ENCODE measurements at regions not wholly inside any gene's neighbourhood (a gene's known extent, or its start where the extent isn't known, plus 50 kb on each side); places are given as distances from the start of the nearest gene placed in this dataset.
A peak's percentile ranks its signal among the peaks of the same experiment; 100 is the strongest.

DNA sequence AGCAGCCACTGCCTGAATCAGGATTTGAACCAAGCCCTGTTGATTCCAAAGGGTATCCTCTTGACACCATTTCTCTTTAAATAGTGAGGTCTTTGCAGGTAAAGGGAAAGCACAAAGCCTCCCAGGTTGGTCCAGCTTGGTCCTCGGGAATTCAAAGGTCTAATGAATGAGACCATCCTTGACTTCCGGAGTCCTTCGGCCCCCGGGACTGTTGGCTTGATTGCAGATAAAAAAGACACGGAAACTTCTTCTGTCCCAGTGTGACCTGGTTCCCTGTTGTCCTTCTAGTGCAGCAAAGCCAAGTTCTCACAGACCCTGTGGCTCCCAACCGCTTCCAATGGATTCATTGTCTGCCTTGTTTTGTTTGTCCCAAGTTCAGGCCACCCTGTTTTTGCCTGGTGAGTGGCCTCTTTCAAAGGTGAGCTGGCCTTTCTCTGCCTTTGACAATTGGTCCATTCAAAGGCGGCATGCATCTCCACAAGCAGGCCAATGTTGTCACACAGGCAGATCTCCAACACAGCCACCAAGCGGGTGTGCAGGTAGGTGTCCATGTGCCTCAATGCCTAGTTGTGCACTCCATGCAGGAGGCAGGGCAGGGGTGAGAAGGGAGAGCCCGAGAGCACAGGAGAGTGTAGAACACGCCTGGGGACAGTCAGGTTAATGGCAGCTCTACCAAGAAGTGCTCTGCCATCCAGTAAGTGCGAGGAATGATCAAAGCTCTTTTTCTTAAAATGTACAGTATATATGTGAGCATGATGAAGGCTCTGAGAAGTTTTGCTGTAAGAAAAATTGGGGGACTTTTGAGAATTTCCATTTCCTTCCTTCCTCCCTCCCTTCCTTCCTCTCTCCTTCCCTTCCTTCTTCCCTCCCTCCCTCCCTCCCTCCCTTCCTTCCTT is 82.1 kb upstream of the ZBTB40 start:
- Histone ChIP-seq H3K4me1 (ENCODE audit: control insufficient read depth, insufficient read depth, low read length) (peaks cover 4% of the 10 kb centered on the region), H3K27me3 (ENCODE audit: control insufficient read depth, insufficient read depth, low read length) (no peaks in the 10 kb centered on the region), H3K9me3 (ENCODE audit: control insufficient read depth, insufficient read depth, low read length) (no peaks in the 10 kb centered on the region), H3K27ac (ENCODE audit: low read depth, low read length) (no peak overlapping the region), H3K4me3 (ENCODE audit: low read depth, low read length) (no peak overlapping the region), H3K36me3 (ENCODE audit: control insufficient read depth, insufficient read depth, low read length) (no peaks in the 10 kb centered on the region)
- WGBS (ENCODE audit: insufficient coverage): 52% methylated on average over 9 of the region's 11 CpGs
- no peak for DNase-seq (ENCODE audit: low read depth in 4 of 6, low spot score in 6 of 6)

DNA sequence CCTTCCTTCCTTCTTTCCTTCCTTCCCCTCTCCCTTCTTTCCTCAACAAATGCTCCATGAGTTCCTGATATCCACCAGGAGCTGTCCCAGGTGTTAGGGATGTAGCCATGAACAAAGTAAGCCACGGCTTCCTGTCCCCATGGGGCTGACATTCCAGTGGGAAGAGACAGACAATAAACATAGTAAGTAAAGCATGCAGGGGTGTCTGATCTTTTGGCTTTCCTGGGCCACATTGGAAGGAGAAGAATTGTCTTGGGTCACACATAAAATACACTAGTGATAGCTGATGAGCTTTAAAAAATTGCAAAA is 81.5 kb upstream of the ZBTB40 start:
- no peak for DNase-seq (ENCODE audit: low read depth in 4 of 6, low spot score in 6 of 6)
- Histone ChIP-seq H3K27ac (ENCODE audit: low read depth, low read length) (no peak overlapping the region), H3K9me3 (ENCODE audit: control insufficient read depth, insufficient read depth, low read length) (no peaks in the 10 kb centered on the region), H3K4me1 (ENCODE audit: control insufficient read depth, insufficient read depth, low read length) (peaks cover 4% of the 10 kb centered on the region), H3K36me3 (ENCODE audit: control insufficient read depth, insufficient read depth, low read length) (no peaks in the 10 kb centered on the region), H3K4me3 (ENCODE audit: low read depth, low read length) (no peak overlapping the region), H3K27me3 (ENCODE audit: control insufficient read depth, insufficient read depth, low read length) (no peaks in the 10 kb centered on the region)
- no CpG with 5 or more reads among the region's 1 CpG for WGBS (ENCODE audit: insufficient coverage)

DNA sequence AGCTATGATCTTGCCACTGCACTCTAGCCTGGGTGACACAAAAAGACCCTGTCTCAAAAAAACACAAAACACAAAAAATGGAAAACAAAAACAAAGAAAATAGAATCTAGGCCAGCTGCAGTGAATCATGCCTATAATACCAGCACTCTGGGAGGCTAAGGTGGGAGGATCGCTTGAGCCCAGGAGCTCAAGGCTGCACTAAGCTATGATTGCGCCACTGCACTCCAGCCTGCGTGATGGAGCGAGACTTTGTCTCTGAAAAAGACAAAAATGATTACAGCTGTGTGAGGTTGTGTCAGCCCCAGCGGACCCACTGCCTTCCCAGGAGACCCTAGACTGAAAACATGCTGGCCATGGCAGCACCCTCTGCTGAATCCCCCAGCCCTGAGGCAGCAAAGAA is 80.2 kb upstream of the ZBTB40 start:
- 94% methylated on average over 5 of the region's 5 CpGs for WGBS (ENCODE audit: insufficient coverage)

DNA sequence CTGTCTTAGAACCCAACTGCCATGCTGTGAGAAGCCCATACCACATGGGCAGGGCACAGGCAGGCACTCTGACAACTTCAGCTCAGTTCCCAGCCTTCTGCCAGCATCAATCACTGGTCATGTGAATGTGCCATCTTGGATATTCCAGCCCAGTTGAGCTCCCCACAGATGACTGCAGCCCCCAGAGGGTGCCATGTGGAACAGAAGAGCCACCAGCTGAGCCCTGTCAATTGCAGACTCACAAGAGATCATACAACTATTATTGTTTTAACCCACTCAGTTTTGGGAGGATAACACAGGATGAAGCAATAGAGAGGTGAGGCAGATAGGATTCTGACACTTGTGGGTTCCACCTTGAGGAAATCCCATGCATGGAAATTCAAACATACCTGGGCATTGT is 78.4 kb upstream of the ZBTB40 start:
- H3K27ac ChIP-seq (ENCODE audit: low read depth, low read length): no peak overlapping the region
- H3K9me3 ChIP-seq (ENCODE audit: control insufficient read depth, insufficient read depth, low read length): no peaks in the 10 kb centered on the region
- H3K27me3 ChIP-seq (ENCODE audit: control insufficient read depth, insufficient read depth, low read length): no peaks in the 10 kb centered on the region
- H3K4me3 ChIP-seq (ENCODE audit: low read depth, low read length): no peak overlapping the region
- H3K4me1 ChIP-seq (ENCODE audit: control insufficient read depth, insufficient read depth, low read length): no peaks in the 10 kb centered on the region
- no peak for DNase-seq (ENCODE audit: low read depth in 4 of 6, low spot score in 6 of 6)
- H3K36me3 ChIP-seq (ENCODE audit: control insufficient read depth, insufficient read depth, low read length): no peaks in the 10 kb centered on the region

More for the DNA sequence above, 80.2 kb upstream of the ZBTB40 start:
- Histone ChIP-seq H3K36me3 (ENCODE audit: control insufficient read depth, insufficient read depth, low read length) (no peaks in the 10 kb centered on the region), H3K4me3 (ENCODE audit: low read depth, low read length) (no peak overlapping the region), H3K27ac (ENCODE audit: low read depth, low read length) (no peak overlapping the region), H3K27me3 (ENCODE audit: control insufficient read depth, insufficient read depth, low read length) (no peaks in the 10 kb centered on the region), H3K4me1 (ENCODE audit: control insufficient read depth, insufficient read depth, low read length) (peaks cover 4% of the 10 kb centered on the region), H3K9me3 (ENCODE audit: control insufficient read depth, insufficient read depth, low read length) (no peaks in the 10 kb centered on the region)
- no peak for DNase-seq (ENCODE audit: low read depth in 4 of 6, low spot score in 6 of 6)

DNA sequence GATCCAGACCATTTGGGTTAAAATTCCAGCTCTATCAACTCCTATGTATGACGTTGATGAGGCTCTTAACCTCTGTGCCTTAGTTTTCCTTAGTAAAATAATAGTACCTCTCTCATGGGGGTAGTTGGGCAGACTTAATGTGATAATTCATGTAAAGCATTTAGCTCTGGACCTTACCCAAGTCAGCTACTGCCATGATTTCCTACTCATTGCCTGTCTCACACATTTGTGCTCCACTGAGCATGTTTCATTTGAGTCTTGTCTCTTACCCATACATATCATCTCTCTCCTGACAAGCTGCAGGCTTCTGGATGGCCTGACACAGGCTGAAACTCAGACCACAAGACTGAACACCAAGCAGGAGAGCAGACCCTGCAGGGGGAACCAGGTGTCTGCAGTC is 77.7 kb upstream of the ZBTB40 start:
- peak in 2 of 6 donors; percentile 31 to 60 for DNase-seq (ENCODE audit: low read depth in 4 of 6, low spot score in 6 of 6)
- Histone ChIP-seq H3K9me3 (ENCODE audit: control insufficient read depth, insufficient read depth, low read length) (no peaks in the 10 kb centered on the region), H3K27me3 (ENCODE audit: control insufficient read depth, insufficient read depth, low read length) (no peaks in the 10 kb centered on the region), H3K4me3 (ENCODE audit: low read depth, low read length) (no peak overlapping the region), H3K4me1 (ENCODE audit: control insufficient read depth, insufficient read depth, low read length) (no peaks in the 10 kb centered on the region), H3K27ac (ENCODE audit: low read depth, low read length) (no peak overlapping the region), H3K36me3 (ENCODE audit: control insufficient read depth, insufficient read depth, low read length) (no peaks in the 10 kb centered on the region)
- WGBS (ENCODE audit: insufficient coverage): no CpG with 5 or more reads among the region's 1 CpG

DNA sequence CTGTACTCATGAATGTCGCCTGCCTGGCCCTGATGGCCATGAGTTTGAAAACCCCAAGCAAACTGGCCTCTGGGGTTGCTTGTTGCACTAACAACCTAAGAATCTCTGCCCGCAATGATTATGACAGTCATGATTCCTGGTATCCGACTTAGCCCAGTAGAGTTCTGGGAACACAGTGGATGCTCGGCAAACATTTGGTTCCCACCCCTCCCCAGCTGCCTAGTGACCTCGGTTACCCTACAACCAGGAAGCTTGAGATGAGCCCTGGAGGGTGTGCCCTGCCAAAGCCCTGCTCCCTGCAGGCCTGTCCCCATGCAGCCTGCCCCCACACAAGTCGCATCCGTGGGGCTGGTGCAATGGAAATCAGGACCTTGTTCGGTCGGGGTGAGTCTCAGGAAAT is 76.0 kb upstream of the ZBTB40 start:
- no peaks in the 10 kb centered on the region for H3K9me3 ChIP-seq (ENCODE audit: control insufficient read depth, insufficient read depth, low read length)
- H3K4me1 ChIP-seq (ENCODE audit: control insufficient read depth, insufficient read depth, low read length): no peaks in the 10 kb centered on the region
- DNase-seq (ENCODE audit: low read depth in 4 of 6, low spot score in 6 of 6): no peak
- no peak overlapping the region for H3K4me3 ChIP-seq (ENCODE audit: low read depth, low read length)
- H3K36me3 ChIP-seq (ENCODE audit: control insufficient read depth, insufficient read depth, low read length): no peaks in the 10 kb centered on the region
- no peaks in the 10 kb centered on the region for H3K27me3 ChIP-seq (ENCODE audit: control insufficient read depth, insufficient read depth, low read length)
- 79% methylated on average over 9 of the region's 9 CpGs for WGBS (ENCODE audit: insufficient coverage)
- no peak overlapping the region for H3K27ac ChIP-seq (ENCODE audit: low read depth, low read length)

DNA sequence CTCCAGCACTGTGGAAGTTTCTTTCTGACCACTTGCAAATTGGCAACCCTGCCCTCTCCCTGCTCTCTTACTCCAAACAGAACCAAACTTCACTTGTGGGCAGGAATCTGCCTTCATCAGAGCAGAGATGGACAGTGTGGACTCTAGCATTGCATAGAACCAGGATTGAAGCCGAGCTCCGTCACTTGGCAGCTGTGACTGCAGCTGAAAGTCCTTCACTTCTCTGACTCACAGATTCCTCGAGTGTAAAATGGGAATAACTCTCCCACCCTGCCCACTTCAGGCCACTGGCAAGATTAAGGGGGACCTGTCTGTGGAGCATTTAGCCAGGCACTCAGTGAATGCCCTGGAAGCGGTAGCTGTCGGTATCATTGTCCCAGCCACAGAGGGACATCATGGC is 75.7 kb upstream of the ZBTB40 start:
- Histone ChIP-seq H3K36me3 (ENCODE audit: control insufficient read depth, insufficient read depth, low read length) (no peaks in the 10 kb centered on the region), H3K27me3 (ENCODE audit: control insufficient read depth, insufficient read depth, low read length) (no peaks in the 10 kb centered on the region), H3K27ac (ENCODE audit: low read depth, low read length) (no peak overlapping the region), H3K4me3 (ENCODE audit: low read depth, low read length) (no peak overlapping the region), H3K9me3 (ENCODE audit: control insufficient read depth, insufficient read depth, low read length) (no peaks in the 10 kb centered on the region), H3K4me1 (ENCODE audit: control insufficient read depth, insufficient read depth, low read length) (no peaks in the 10 kb centered on the region)
- 100% methylated on average over 2 of the region's 5 CpGs for WGBS (ENCODE audit: insufficient coverage)
- no peak for DNase-seq (ENCODE audit: low read depth in 4 of 6, low spot score in 6 of 6)

DNA sequence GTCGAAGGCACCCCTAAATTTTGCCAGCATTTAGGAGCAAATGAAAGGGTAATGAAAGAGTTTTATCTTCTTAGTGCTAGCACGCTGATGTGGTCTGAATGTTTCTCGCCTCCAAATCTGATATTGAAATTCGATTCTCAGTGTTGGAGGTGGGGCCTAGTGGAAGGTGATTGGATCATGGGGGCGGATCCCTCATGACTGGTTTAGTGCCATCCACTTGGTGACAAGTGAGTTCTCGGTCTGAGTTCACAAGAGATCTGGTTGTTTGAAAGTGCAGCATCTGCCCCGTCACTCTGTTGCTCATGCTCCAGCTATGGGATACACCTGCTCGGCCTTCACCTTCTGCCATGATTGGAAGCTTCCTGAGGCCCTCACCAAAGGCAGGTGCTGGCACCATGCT is 75.1 kb upstream of the ZBTB40 start:
- DNase-seq (ENCODE audit: low read depth in 4 of 6, low spot score in 6 of 6): no peak
- Histone ChIP-seq H3K9me3 (ENCODE audit: control insufficient read depth, insufficient read depth, low read length) (no peaks in the 10 kb centered on the region), H3K27ac (ENCODE audit: low read depth, low read length) (no peak overlapping the region), H3K36me3 (ENCODE audit: control insufficient read depth, insufficient read depth, low read length) (no peaks in the 10 kb centered on the region), H3K4me1 (ENCODE audit: control insufficient read depth, insufficient read depth, low read length) (no peaks in the 10 kb centered on the region), H3K27me3 (ENCODE audit: control insufficient read depth, insufficient read depth, low read length) (no peaks in the 10 kb centered on the region), H3K4me3 (ENCODE audit: low read depth, low read length) (no peak overlapping the region)
- 86% methylated on average over 8 of the region's 8 CpGs for WGBS (ENCODE audit: insufficient coverage)

DNA sequence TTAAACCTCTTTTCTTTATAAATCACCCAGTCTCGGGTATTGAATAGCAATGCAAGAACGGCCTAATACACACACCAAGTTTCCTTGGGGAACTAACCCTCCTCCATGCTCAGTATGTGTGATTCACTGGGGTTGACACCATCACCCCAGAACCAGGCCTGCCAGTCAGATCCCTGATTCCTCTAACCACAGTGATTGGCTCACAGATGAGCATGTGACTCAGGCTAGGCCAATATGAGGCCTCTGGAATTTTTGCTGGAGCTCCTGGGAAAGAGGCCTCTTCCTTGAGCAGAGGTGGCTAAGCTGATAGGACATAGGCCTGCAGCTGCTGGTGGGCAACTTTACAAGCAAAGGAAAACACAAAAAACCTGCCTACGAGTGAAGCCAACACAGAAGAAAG is 74.7 kb upstream of the ZBTB40 start:
- H3K36me3 ChIP-seq (ENCODE audit: control insufficient read depth, insufficient read depth, low read length): no peaks in the 10 kb centered on the region
- no peaks in the 10 kb centered on the region for H3K27me3 ChIP-seq (ENCODE audit: control insufficient read depth, insufficient read depth, low read length)
- no peak overlapping the region for H3K4me3 ChIP-seq (ENCODE audit: low read depth, low read length)
- WGBS (ENCODE audit: insufficient coverage): 93% methylated on average over 2 of the region's 3 CpGs
- H3K9me3 ChIP-seq (ENCODE audit: control insufficient read depth, insufficient read depth, low read length): no peaks in the 10 kb centered on the region
- H3K4me1 ChIP-seq (ENCODE audit: control insufficient read depth, insufficient read depth, low read length): no peaks in the 10 kb centered on the region
- no peak overlapping the region for H3K27ac ChIP-seq (ENCODE audit: low read depth, low read length)
- no peak for DNase-seq (ENCODE audit: low read depth in 4 of 6, low spot score in 6 of 6)

DNA sequence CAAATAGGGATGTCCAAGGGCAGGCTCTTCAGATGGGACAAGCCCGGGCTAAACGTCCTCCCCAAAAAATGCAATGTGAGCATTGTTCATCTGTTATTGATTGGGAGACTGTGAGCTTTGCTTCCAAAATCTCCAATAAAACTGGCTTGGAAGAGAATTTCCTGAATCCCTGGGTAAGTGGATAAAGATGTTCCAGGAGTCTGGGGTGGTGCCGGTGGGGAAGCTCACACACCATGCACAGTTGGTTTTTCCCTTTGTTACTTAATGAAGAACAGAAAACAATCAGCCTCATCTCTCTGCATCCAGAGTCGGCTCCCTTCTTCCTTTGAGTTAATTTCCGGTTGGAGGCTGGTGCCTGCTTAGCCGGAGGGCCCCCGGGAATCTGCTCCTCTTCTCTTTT is 72.1 kb upstream of the ZBTB40 start:
- 38% methylated on average over 1 of the region's 7 CpGs for WGBS (ENCODE audit: insufficient coverage)
- Histone ChIP-seq H3K4me3 (ENCODE audit: low read depth, low read length) (no peak overlapping the region), H3K27ac (ENCODE audit: low read depth, low read length) (no peak overlapping the region), H3K36me3 (ENCODE audit: control insufficient read depth, insufficient read depth, low read length) (no peaks in the 10 kb centered on the region), H3K27me3 (ENCODE audit: control insufficient read depth, insufficient read depth, low read length) (no peaks in the 10 kb centered on the region), H3K4me1 (ENCODE audit: control insufficient read depth, insufficient read depth, low read length) (no peaks in the 10 kb centered on the region), H3K9me3 (ENCODE audit: control insufficient read depth, insufficient read depth, low read length) (no peaks in the 10 kb centered on the region)
- DNase-seq (ENCODE audit: low read depth in 4 of 6, low spot score in 6 of 6): peak in 1 of 6 donors; percentile 16
